H9 (cell line): ENCODE measurements at regions not wholly inside any gene's neighbourhood (a gene's known extent, or its start where the extent isn't known, plus 50 kb on each side); places are given as distances from the start of the nearest gene placed in this dataset.
A peak's percentile ranks its signal among the peaks of the same experiment; 100 is the strongest.

ENCODE experiments used
- DNase-seq: peaks from one replicate; pipeline ENCODE4 v3.0.0-alpha.2; 2017
- H2AFZ ChIP-seq: one replicate; pipeline ENCODE4 v1.6.1; 2013; ENCODE audit warnings: mild to moderate bottlenecking, low read length, control low read depth, moderate library complexity
- H2AK5ac ChIP-seq: 2 replicates; pipeline ENCODE4 v1.6.1; 2013; ENCODE audit warnings: low read length, control low read depth, mixed read lengths; ENCODE audit not compliant: insufficient read length
- H2BK120ac ChIP-seq: one replicate; pipeline ENCODE4 v1.6.1; 2013; ENCODE audit warnings: low read depth, mild to moderate bottlenecking, low read length, control low read depth, inconsistent platforms; ENCODE audit not compliant: poor library complexity, severe bottlenecking
- H2BK12ac ChIP-seq: 2 replicates; pipeline ENCODE4 v1.6.1; 2013; ENCODE audit warnings: low read length, control low read depth, mixed read lengths, low read depth; ENCODE audit not compliant: insufficient read length
- H2BK15ac ChIP-seq: 2 replicates; pipeline ENCODE4 v1.6.1; 2013; ENCODE audit warnings: low read depth, low read length, control low read depth
- H2BK20ac ChIP-seq: one replicate; pipeline ENCODE4 v1.6.1; 2013; ENCODE audit warnings: low read depth, mild to moderate bottlenecking, low read length, control low read depth, inconsistent platforms; ENCODE audit not compliant: poor library complexity, severe bottlenecking
- H2BK5ac ChIP-seq: 2 replicates; pipeline ENCODE4 v1.6.1; 2013; ENCODE audit warnings: low read length, control low read depth, mixed read lengths; ENCODE audit not compliant: insufficient read length
- H3K14ac ChIP-seq: 2 replicates; pipeline ENCODE4 v1.6.1; 2013; ENCODE audit warnings: low read length, control low read depth; ENCODE audit not compliant: insufficient read depth
- H3K18ac ChIP-seq: 2 replicates; pipeline ENCODE4 v1.6.1; 2013; ENCODE audit warnings: low read depth, mild to moderate bottlenecking, mixed read lengths, low read length, control low read depth; ENCODE audit not compliant: insufficient read length
- H3K23ac ChIP-seq: 2 replicates; pipeline ENCODE4 v1.6.1; 2013; ENCODE audit warnings: low read length, control low read depth, mixed read lengths, low read depth; ENCODE audit not compliant: insufficient read length
- H3K23me2 ChIP-seq: 2 replicates; pipeline ENCODE4 v1.6.1; 2013; ENCODE audit warnings: low read depth, mild to moderate bottlenecking, mixed read lengths, low read length, control low read depth; ENCODE audit not compliant: insufficient read length, poor library complexity, severe bottlenecking
- H3K27ac ChIP-seq: 2 replicates; pipeline ENCODE4 v1.5.1; 2013; ENCODE audit warnings: low read length, control low read depth, mixed read lengths, low read depth; ENCODE audit not compliant: insufficient read length
- H3K27me3 ChIP-seq: 2 replicates; pipeline ENCODE4 v1.6.1; 2013; ENCODE audit warnings: low read length, control low read depth, inconsistent platforms; ENCODE audit not compliant: insufficient read depth
- H3K4ac ChIP-seq: 2 replicates; pipeline ENCODE4 v1.6.1; 2013; ENCODE audit warnings: low read depth, mild to moderate bottlenecking, control low read depth, inconsistent platforms, low read length, moderate library complexity
- H3K4me1 ChIP-seq: 2 replicates; pipeline ENCODE4 v1.6.1; 2013; ENCODE audit warnings: low read length, control low read depth, inconsistent platforms; ENCODE audit not compliant: insufficient read depth
- H3K4me2 ChIP-seq: 2 replicates; pipeline ENCODE4 v1.6.1; 2013; ENCODE audit warnings: low read length, control low read depth, mixed read lengths; ENCODE audit not compliant: insufficient read length, insufficient read depth
- H3K56ac ChIP-seq: 2 replicates; pipeline ENCODE4 v1.6.1; 2013; ENCODE audit warnings: low read depth, mild to moderate bottlenecking, mixed read lengths, low read length, control low read depth; ENCODE audit not compliant: insufficient read length
- H3K79me1 ChIP-seq: 2 replicates; pipeline ENCODE4 v1.6.1; 2013; ENCODE audit warnings: low read depth, mild to moderate bottlenecking, moderate library complexity, low read length, control low read depth, inconsistent platforms; ENCODE audit not compliant: insufficient read depth, poor library complexity, severe bottlenecking
- H3K79me2 ChIP-seq: 2 replicates; pipeline ENCODE4 v1.6.1; 2013; ENCODE audit warnings: low read length, control low read depth, inconsistent platforms; ENCODE audit not compliant: insufficient read depth
- H3K9ac ChIP-seq: 2 replicates; pipeline ENCODE4 v1.6.1; 2013; ENCODE audit warnings: low read length, control low read depth, mixed read lengths; ENCODE audit not compliant: insufficient read length; ENCODE audit errors: extremely low read depth
- H3K9me3 ChIP-seq: one replicate; pipeline ENCODE4 v1.6.1; 2013; ENCODE audit warnings: low read depth, low read length, inconsistent platforms; ENCODE audit not compliant: control insufficient read depth
- H3T11ph ChIP-seq: one replicate; pipeline ENCODE4 v1.6.1; 2013; ENCODE audit warnings: mild to moderate bottlenecking, low read length, control low read depth, inconsistent platforms
- H4K20me1 ChIP-seq: one replicate; pipeline ENCODE4 v1.6.1; 2013; ENCODE audit not compliant: control insufficient read depth, insufficient read length, insufficient read depth
- H4K5ac ChIP-seq: 2 replicates; pipeline ENCODE4 v1.6.1; 2013; ENCODE audit warnings: low read depth, mild to moderate bottlenecking, mixed read lengths, low read length, control low read depth; ENCODE audit not compliant: insufficient read length
- H4K8ac ChIP-seq: replicated peaks from 2 replicates; pipeline ENCODE4 v1.6.1; 2013; ENCODE audit warnings: low read length, control low read depth, mixed read lengths, low read depth; ENCODE audit not compliant: insufficient read length
- H4K91ac ChIP-seq: 2 replicates; pipeline ENCODE4 v1.6.1; 2013; ENCODE audit warnings: low read depth, mild to moderate bottlenecking, moderate library complexity, mixed read lengths, low read length, control low read depth; ENCODE audit not compliant: insufficient read length
- H3K27ac Mint-ChIP-seq, 3 experiments: 2 replicates in 2 of 3; 3 replicates in 1 of 3; pipeline ENCODE4 v1.8.0; 2020 to 2021; ENCODE audit warnings: mixed read lengths in 3 of 3, mild to moderate bottlenecking in 1 of 3, moderate library complexity in 1 of 3
- H3K27me3 Mint-ChIP-seq: 2 replicates; pipeline ENCODE4 v1.8.0; 2021; ENCODE audit warnings: low read depth, mild to moderate bottlenecking, moderate library complexity, mixed read lengths
- H3K36me3 Mint-ChIP-seq, 3 experiments: 2 replicates in 2 of 3; 3 replicates in 1 of 3; pipeline ENCODE4 v1.8.0; 2020 to 2021; ENCODE audit warnings: low read depth in 3 of 3, mixed read lengths in 3 of 3; ENCODE audit not compliant: insufficient read depth in 1 of 3
- H3K4me1 Mint-ChIP-seq, 2 experiments: 2 replicates each; pipeline ENCODE4 v1.8.0; 2020; ENCODE audit warnings: mixed read lengths in 2 of 2
- H3K4me3 Mint-ChIP-seq, 2 experiments: 2 replicates in 1 of 2; 3 replicates in 1 of 2; pipeline ENCODE4 v1.8.0; 2020 to 2021; ENCODE audit warnings: mild to moderate bottlenecking in 2 of 2, mixed read lengths in 2 of 2, moderate library complexity in 1 of 2
- H3K9me3 Mint-ChIP-seq, 2 experiments: 2 replicates in 1 of 2; 3 replicates in 1 of 2; pipeline ENCODE4 v1.8.0; 2020; ENCODE audit warnings: mild to moderate bottlenecking in 2 of 2, mixed read lengths in 2 of 2, moderate library complexity in 1 of 2
- CTCF ChIP-seq: fragments of 200-600 bp; sonication (generic); conservative IDR thresholded peaks from 3 replicates; pipeline ENCODE4 v1.8.0; 2021; ENCODE audit warnings: antibody characterized with exemption, mild to moderate bottlenecking
- WGBS: extraction: QIAGEN DNeasy Blood & Tissue Kit; methylation state at CpG from one replicate; pipeline ENCODE4 v1.1.7; 2013; ENCODE audit warnings: missing lambda C conversion rate, low lambda C conversion rate, mixed read lengths; ENCODE audit not compliant: insufficient read length; ENCODE audit errors: extremely low coverage; 5-methylcytosine and 5-hydroxymethylcytosine counted together

GRCh38 chr17:53924530-53925455, 102.1 kb downstream of the KIF2B start:
- H3K23ac ChIP-seq, result no peak overlapping the region
- H4K5ac ChIP-seq, result no peak overlapping the region
- H3K27me3 ChIP-seq, result no peaks in the 10 kb centered on the region
- H2BK5ac ChIP-seq, result no peak overlapping the region
- Mint-ChIP-seq H3K27ac (peak overlapping the region in 1 of 3 experiments; percentile 20; a peak in 1 of 7 replicates), H3K27me3 (no peaks in the 10 kb centered on the region), H3K36me3 (peaks cover 0 to 7% (median 0%) of the 10 kb centered on the region in 3 experiments; a peak in 2 of 7 replicates), H3K4me3 (no peak overlapping the region), H3K4me1 (peaks cover 11 to 12% of the 10 kb centered on the region in 2 experiments), H3K9me3 (no peaks in the 10 kb centered on the region; a peak in 2 of 5 replicates)
- H3K14ac ChIP-seq, result no peak overlapping the region
- no peak overlapping the region for H3K4me2 ChIP-seq
- H2AK5ac ChIP-seq, result no peak overlapping the region
- no peak overlapping the region for H4K8ac ChIP-seq
- H4K20me1 ChIP-seq, result no peaks in the 10 kb centered on the region
- H3K4ac ChIP-seq, result no peak overlapping the region
- H2AFZ ChIP-seq, result no peak overlapping the region
- no peak overlapping the region for H3K56ac ChIP-seq
- no peak overlapping the region for H2BK20ac ChIP-seq
- H2BK15ac ChIP-seq, result no peak overlapping the region
- no peak overlapping the region for H3K27ac ChIP-seq
- no peak overlapping the region for H2BK12ac ChIP-seq
- H3K18ac ChIP-seq, result no peak overlapping the region
- H2BK120ac ChIP-seq, result no peak overlapping the region
- no peak overlapping the region for H4K91ac ChIP-seq
- no peaks in the 10 kb centered on the region for H3K23me2 ChIP-seq
- no CpG with 5 or more reads among the region's 4 CpGs for WGBS
- H3K79me2 ChIP-seq, result no peaks in the 10 kb centered on the region
- H3K9ac ChIP-seq, result no peak overlapping the region
- no peaks in the 10 kb centered on the region for H3K79me1 ChIP-seq
- no peaks in the 10 kb centered on the region for H3K9me3 ChIP-seq
- DNase-seq, result no peak
- TF ChIP-seq CTCF, result no peak
- no peak overlapping the region for H3T11ph ChIP-seq
- no peaks in the 10 kb centered on the region; the same call in 1 of the 2 replicates for H3K4me1 ChIP-seq
